Keratinocyte (primary cell): ENCODE measurements at regions not wholly inside any gene's neighbourhood (a gene's known extent, or its start where the extent isn't known, plus 50 kb on each side); places are given as distances from the start of the nearest gene placed in this dataset.

ENCODE experiments used
- DNase-seq: peaks from one replicate; pipeline ENCODE4 v3.0.0-alpha.2; 2011; ENCODE audit warnings: low read depth, missing footprints, low spot score
- FAIRE-seq: peaks from 2 replicates; lab custom pipeline; 2011; peaks lifted over from hg19 to GRCh38; lab: Jason Lieb, UNC
- H2AFZ ChIP-seq: 2 replicates; pipeline ENCODE4 v1.6.0; 2012; ENCODE audit warnings: low read length, control low read depth, inconsistent platforms; ENCODE audit not compliant: control insufficient read depth
- H3K27ac ChIP-seq: 2 replicates; pipeline ENCODE4 v1.5.1; 2011; ENCODE audit warnings: low read length; ENCODE audit not compliant: control insufficient read depth, insufficient read depth
- H3K27me3 ChIP-seq: 3 replicates; pipeline ENCODE4 v1.6.0; 2011; ENCODE audit warnings: low read length; ENCODE audit not compliant: control insufficient read depth, insufficient read depth; ENCODE audit errors: extremely low read depth
- H3K36me3 ChIP-seq, 2 experiments: 2 replicates in 1 of 2; 3 replicates in 1 of 2; pipeline ENCODE4 v1.5.1; 2011; ENCODE audit warnings: low read length in 2 of 2, mild to moderate bottlenecking in 1 of 2; ENCODE audit not compliant: control insufficient read depth in 2 of 2, insufficient read depth in 2 of 2; ENCODE audit errors: extremely low read depth in 1 of 2
- H3K4me1 ChIP-seq: 3 replicates; pipeline ENCODE4 v1.5.1; 2011; ENCODE audit warnings: low read length; ENCODE audit not compliant: control insufficient read depth, insufficient read depth; ENCODE audit errors: extremely low read depth
- H3K4me2 ChIP-seq: 3 replicates; pipeline ENCODE4 v1.6.0; 2011; ENCODE audit warnings: low read depth, low read length; ENCODE audit not compliant: control insufficient read depth, insufficient read depth; ENCODE audit errors: extremely low read depth
- H3K4me3 ChIP-seq, 3 experiments: fragments of 200-600 bp in 1 of 3; sonication (generic) in 1 of 3; 2 replicates in 2 of 3; 3 replicates in 1 of 3; pipeline ENCODE4 v1.5.1; 2011 to 2016; ENCODE audit warnings: low read length in 3 of 3, mild to moderate bottlenecking in 3 of 3, control low read depth in 2 of 3, inconsistent platforms in 1 of 3, low read depth in 1 of 3, mixed read lengths in 1 of 3, mixed run types in 1 of 3, moderate library complexity in 1 of 3; ENCODE audit not compliant: control insufficient read depth in 2 of 3, insufficient read depth in 2 of 3; ENCODE audit errors: extremely low read depth in 1 of 3
- H3K79me2 ChIP-seq: 2 replicates; pipeline ENCODE4 v1.6.0; 2012; ENCODE audit warnings: low read length; ENCODE audit not compliant: control insufficient read depth, insufficient read depth
- H3K9ac ChIP-seq: 3 replicates; pipeline ENCODE4 v1.6.0; 2011; ENCODE audit warnings: low read length; ENCODE audit not compliant: control insufficient read depth, insufficient read depth; ENCODE audit errors: extremely low read depth
- H3K9me1 ChIP-seq: 3 replicates; pipeline ENCODE4 v1.6.0; 2011; ENCODE audit warnings: low read length; ENCODE audit not compliant: control insufficient read depth, insufficient read depth; ENCODE audit errors: extremely low read depth
- H3K9me3 ChIP-seq: 2 replicates; pipeline ENCODE4 v1.5.1; 2012; ENCODE audit warnings: low read depth, low read length; ENCODE audit not compliant: control insufficient read depth
- H4K20me1 ChIP-seq: 3 replicates; pipeline ENCODE4 v1.6.0; 2011; ENCODE audit warnings: low read length; ENCODE audit not compliant: control insufficient read depth, insufficient read depth; ENCODE audit errors: extremely low read depth
- EZH2 ChIP-seq: IDR thresholded peaks from one replicate; pipeline ENCODE4 v1.6.1; 2012; ENCODE audit warnings: inconsistent platforms, mild to moderate bottlenecking, low read length, moderate library complexity
- dilution Hi-C: fragments of 300-500 bp; cut with MboI; formaldehyde crosslinking; loops from one replicate; pipeline ENCODE4 v1.7.0; 2020; ENCODE audit warnings: low sequenced_read_pairs; ENCODE audit not compliant: extremely low pct_ligation_motif_present
- TF ChIP-seq, protein P1 (sequence below), 3 experiments: IDR thresholded peaks in 1 of 3; conservative IDR thresholded peaks in 1 of 3; optimal IDR thresholded peaks in 1 of 3; 2 replicates in 2 of 3; 3 replicates in 1 of 3; pipeline versions ENCODE3 to v1.5.1; 2011; ENCODE audit warnings: low read length in 3 of 3, mild to moderate bottlenecking in 3 of 3, moderate library complexity in 2 of 3, control low read depth in 1 of 3, inconsistent platforms in 1 of 3; ENCODE audit not compliant: insufficient read depth in 2 of 3; ENCODE audit errors: extremely low read depth in 1 of 3

DNA sequence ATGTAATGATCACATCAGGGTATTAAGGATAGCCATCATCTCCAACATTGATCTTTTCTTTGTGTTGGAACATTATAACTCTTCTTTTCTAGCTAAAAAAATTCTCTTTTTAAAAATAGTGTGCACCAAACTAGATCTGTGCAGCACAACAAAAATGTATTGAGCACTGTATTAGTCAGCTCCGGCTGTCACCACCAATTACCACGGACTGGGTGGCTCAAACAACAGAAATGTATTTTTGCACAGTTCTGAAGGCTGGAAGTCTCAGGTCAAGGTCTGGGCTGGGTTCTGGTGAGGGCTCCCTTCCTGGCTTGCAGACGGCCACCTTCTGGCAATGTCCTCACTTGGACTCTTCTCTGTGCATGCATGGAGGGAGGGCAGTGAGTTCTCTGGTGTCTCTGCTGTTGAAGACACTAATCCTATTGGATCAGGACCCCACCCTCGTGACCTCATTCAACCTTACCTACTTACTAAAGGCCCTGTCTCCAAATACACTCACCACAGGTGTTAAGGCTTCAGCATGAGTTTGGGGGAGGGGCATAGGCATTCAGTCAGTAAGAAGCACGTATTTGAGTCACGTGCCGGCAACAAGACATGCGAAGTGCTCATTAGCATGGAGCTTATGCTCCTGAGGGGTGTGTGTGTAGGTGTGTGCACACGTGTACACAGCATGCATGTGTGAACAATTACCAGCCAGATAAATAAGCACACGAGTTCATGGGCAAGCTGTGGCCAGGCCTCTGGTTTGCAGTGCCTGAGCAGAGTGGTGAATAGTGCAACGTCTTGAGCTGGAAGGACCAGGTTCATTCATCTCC lies 89.4 kb upstream of the SH3PXD2B start:
- DNase-seq (no peak), FAIRE-seq (no peak)
- H2AFZ ChIP-seq, result no peak overlapping the region
- no peaks in the 10 kb centered on the region for H3K9me1 ChIP-seq
- no peak overlapping the region for H3K27ac ChIP-seq
- dilution Hi-C loops, result no loop called here
- peaks cover 13% of the 10 kb centered on the region for H3K27me3 ChIP-seq
- no peak overlapping the region for H3K4me2 ChIP-seq
- H3K4me3 ChIP-seq, result no peak overlapping the region
- H3K9me3 ChIP-seq, result no peaks in the 10 kb centered on the region
- H3K4me1 ChIP-seq, result no peaks in the 10 kb centered on the region
- no peaks in the 10 kb centered on the region for H3K79me2 ChIP-seq
- no peaks in the 10 kb centered on the region for H4K20me1 ChIP-seq
- TF ChIP-seq, protein P1, sequence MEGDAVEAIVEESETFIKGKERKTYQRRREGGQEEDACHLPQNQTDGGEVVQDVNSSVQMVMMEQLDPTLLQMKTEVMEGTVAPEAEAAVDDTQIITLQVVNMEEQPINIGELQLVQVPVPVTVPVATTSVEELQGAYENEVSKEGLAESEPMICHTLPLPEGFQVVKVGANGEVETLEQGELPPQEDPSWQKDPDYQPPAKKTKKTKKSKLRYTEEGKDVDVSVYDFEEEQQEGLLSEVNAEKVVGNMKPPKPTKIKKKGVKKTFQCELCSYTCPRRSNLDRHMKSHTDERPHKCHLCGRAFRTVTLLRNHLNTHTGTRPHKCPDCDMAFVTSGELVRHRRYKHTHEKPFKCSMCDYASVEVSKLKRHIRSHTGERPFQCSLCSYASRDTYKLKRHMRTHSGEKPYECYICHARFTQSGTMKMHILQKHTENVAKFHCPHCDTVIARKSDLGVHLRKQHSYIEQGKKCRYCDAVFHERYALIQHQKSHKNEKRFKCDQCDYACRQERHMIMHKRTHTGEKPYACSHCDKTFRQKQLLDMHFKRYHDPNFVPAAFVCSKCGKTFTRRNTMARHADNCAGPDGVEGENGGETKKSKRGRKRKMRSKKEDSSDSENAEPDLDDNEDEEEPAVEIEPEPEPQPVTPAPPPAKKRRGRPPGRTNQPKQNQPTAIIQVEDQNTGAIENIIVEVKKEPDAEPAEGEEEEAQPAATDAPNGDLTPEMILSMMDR (optimal IDR thresholded peaks at IDR 0.05 in 1 of 3, IDR thresholded peaks at IDR 0.05 in 1 of 3, conservative IDR thresholded peaks at IDR 0.05 in 1 of 3; ENCODE audit: extremely low read depth in 1 of 3, insufficient read depth in 2 of 3, low read length in 3 of 3), result no peak
- no peak for TF ChIP-seq EZH2
- no peaks in the 10 kb centered on the region for H3K36me3 ChIP-seq
- no peak overlapping the region for H3K9ac ChIP-seq

DNA sequence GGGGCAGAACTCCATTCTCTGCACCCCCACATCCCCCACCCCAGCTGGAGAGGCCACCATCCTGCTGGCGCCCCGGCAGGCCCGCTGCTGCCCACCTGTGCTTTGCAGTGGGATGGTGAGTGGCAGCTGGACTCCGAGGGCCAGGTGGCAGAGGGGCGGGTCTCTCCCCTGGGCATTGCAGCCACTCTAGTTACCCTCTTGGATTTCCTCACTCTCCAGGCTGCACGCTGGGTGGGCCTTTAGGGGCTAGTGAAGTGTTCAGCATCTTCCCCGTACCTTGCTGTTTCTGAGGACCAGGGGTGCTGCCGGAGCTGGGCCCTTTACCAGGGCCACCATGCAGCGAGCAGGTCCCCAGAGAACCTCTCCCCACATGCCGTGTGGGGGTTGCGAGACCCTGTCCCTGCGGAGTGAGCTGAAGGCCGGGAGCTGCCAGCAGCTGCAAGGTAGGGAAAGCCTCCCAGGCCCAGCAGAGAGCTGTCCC lies 88.4 kb upstream of the SH3PXD2B start:
- no peak overlapping the region for H3K27ac ChIP-seq
- TF ChIP-seq, protein P1 (optimal IDR thresholded peaks at IDR 0.05 in 1 of 3, IDR thresholded peaks at IDR 0.05 in 1 of 3, conservative IDR thresholded peaks at IDR 0.05 in 1 of 3; ENCODE audit: extremely low read depth in 1 of 3, insufficient read depth in 2 of 3, low read length in 3 of 3), result no peak
- TF ChIP-seq EZH2, result no peak
- no peaks in the 10 kb centered on the region for H3K79me2 ChIP-seq
- H3K4me3 ChIP-seq, result no peak overlapping the region
- H2AFZ ChIP-seq, result no peak overlapping the region
- H3K9me3 ChIP-seq, result no peaks in the 10 kb centered on the region
- no peaks in the 10 kb centered on the region for H3K9me1 ChIP-seq
- FAIRE-seq (no peak), DNase-seq (no peak)
- H3K4me1 ChIP-seq, result no peaks in the 10 kb centered on the region
- peaks cover 13% of the 10 kb centered on the region for H3K27me3 ChIP-seq
- H3K36me3 ChIP-seq, result no peaks in the 10 kb centered on the region
- H3K4me2 ChIP-seq, result no peak overlapping the region
- no peaks in the 10 kb centered on the region for H4K20me1 ChIP-seq
- dilution Hi-C loops, result no loop called here
- no peak overlapping the region for H3K9ac ChIP-seq
